Spinal cord (tissue), 9 donors: ENCODE measurements at regions not wholly inside any gene's neighbourhood (a gene's known extent, or its start where the extent isn't known, plus 50 kb on each side); places are given as distances from the start of the nearest gene placed in this dataset.

Experiments used
- DNase-seq, 6 donors: peaks; one replicate each; pipeline versions ENCODE4 v3.0.0 to v3.0.0-alpha.2; 2013 to 2015; ENCODE audit warnings: low spot score in 6 of 6, low read depth in 4 of 6
- H3K27ac ChIP-seq: one replicate; pipeline ENCODE4 v1.5.1; 2013; ENCODE audit warnings: low read depth, low read length, control low read depth
- H3K27me3 ChIP-seq: one replicate; pipeline ENCODE4 v1.6.1; 2013; ENCODE audit warnings: low read length; ENCODE audit not compliant: control insufficient read depth, insufficient read depth
- H3K36me3 ChIP-seq: one replicate; pipeline ENCODE4 v1.6.1; 2013; ENCODE audit warnings: low read length; ENCODE audit not compliant: control insufficient read depth, insufficient read depth
- H3K4me1 ChIP-seq: one replicate; pipeline ENCODE4 v1.6.1; 2013; ENCODE audit warnings: low read length; ENCODE audit not compliant: control insufficient read depth, insufficient read depth
- H3K4me3 ChIP-seq: one replicate; pipeline ENCODE4 v1.5.1; 2013; ENCODE audit warnings: low read depth, low read length, control low read depth
- H3K9me3 ChIP-seq: one replicate; pipeline ENCODE4 v1.6.1; 2013; ENCODE audit warnings: low read length; ENCODE audit not compliant: control insufficient read depth, insufficient read depth
- WGBS: methylation state at CpG from one replicate; pipeline ENCODE4 v1.1.5; 2013; ENCODE audit warnings: missing lambda C conversion rate; ENCODE audit not compliant: insufficient coverage; 5-methylcytosine and 5-hydroxymethylcytosine counted together
- donor health status: healthy.

- Histone ChIP-seq H3K9me3 (peaks cover 19% of the 10 kb centered on the region), H3K27me3 (no peaks in the 10 kb centered on the region), H3K4me1 (no peaks in the 10 kb centered on the region), H3K4me3 (no peak overlapping the region), H3K27ac (no peak overlapping the region), H3K36me3 (no peaks in the 10 kb centered on the region)
- WGBS = 100% methylated on average over 1 of the region's 6 CpGs
- DNase-seq = no peak
Measured at GRCh38 chr13:46486270-46486669, 66.7 kb upstream of the LRCH1 start.

- WGBS = no CpG with 5 or more reads among the region's 3 CpGs
- no peak for DNase-seq
Measured at GRCh38 chr13:46484561-46484960, 68.4 kb upstream of the LRCH1 start.

GRCh38 chr13:46481166-46481565 lies 71.8 kb upstream of the LRCH1 start:
- no peak for DNase-seq
- Histone ChIP-seq H3K27me3 (no peaks in the 10 kb centered on the region), H3K4me1 (no peaks in the 10 kb centered on the region), H3K4me3 (no peak overlapping the region), H3K9me3 (peaks cover 16% of the 10 kb centered on the region), H3K27ac (no peak overlapping the region), H3K36me3 (no peaks in the 10 kb centered on the region)
- 78% methylated on average over 2 of the region's 4 CpGs for WGBS

More at GRCh38 chr13:46484561-46484960, 68.4 kb upstream of the LRCH1 start:
- Histone ChIP-seq H3K4me3 (no peak overlapping the region), H3K9me3 (peaks cover 19% of the 10 kb centered on the region), H3K4me1 (no peaks in the 10 kb centered on the region), H3K36me3 (no peaks in the 10 kb centered on the region), H3K27ac (no peak overlapping the region), H3K27me3 (no peaks in the 10 kb centered on the region)

- DNase-seq = no peak
- Histone ChIP-seq H3K36me3 (no peaks in the 10 kb centered on the region), H3K9me3 (peaks cover 14% of the 10 kb centered on the region), H3K27ac (no peak overlapping the region), H3K4me1 (no peaks in the 10 kb centered on the region), H3K4me3 (no peak overlapping the region), H3K27me3 (no peaks in the 10 kb centered on the region)
- WGBS = 90% methylated on average over 4 of the region's 5 CpGs
Measured at GRCh38 chr13:46480131-46480530, 72.8 kb upstream of the LRCH1 start.

- Histone ChIP-seq H3K36me3 (no peaks in the 10 kb centered on the region), H3K9me3 (peaks cover 12% of the 10 kb centered on the region), H3K27me3 (no peaks in the 10 kb centered on the region), H3K4me3 (no peak overlapping the region), H3K27ac (no peak overlapping the region), H3K4me1 (no peaks in the 10 kb centered on the region)
- WGBS = 94% methylated on average over 1 of the region's 1 CpG
- no peak for DNase-seq
Measured at GRCh38 chr13:46479691-46480090, 73.3 kb upstream of the LRCH1 start.

- no peak overlapping the region for H3K4me3 ChIP-seq
- H3K27me3 ChIP-seq = no peaks in the 10 kb centered on the region
- no peaks in the 10 kb centered on the region for H3K4me1 ChIP-seq
- DNase-seq = no peak
- H3K36me3 ChIP-seq = no peaks in the 10 kb centered on the region
- no peak overlapping the region for H3K27ac ChIP-seq
- peaks cover 9% of the 10 kb centered on the region for H3K9me3 ChIP-seq
- WGBS = 88% methylated on average over 1 of the region's 1 CpG
Measured at GRCh38 chr13:46479283-46479682, 73.7 kb upstream of the LRCH1 start.

- Histone ChIP-seq H3K4me3 (no peak overlapping the region), H3K4me1 (no peaks in the 10 kb centered on the region), H3K9me3 (peaks cover 3% of the 10 kb centered on the region), H3K27me3 (no peaks in the 10 kb centered on the region), H3K36me3 (no peaks in the 10 kb centered on the region), H3K27ac (no peak overlapping the region)
- no CpG with 5 or more reads among the region's 1 CpG for WGBS
- no peak for DNase-seq
Measured at GRCh38 chr13:46478651-46479050, 74.3 kb upstream of the LRCH1 start.

GRCh38 chr13:46476174-46476573 lies 76.8 kb upstream of the LRCH1 start:
- WGBS = 43% methylated on average over 1 of the region's 2 CpGs
- Histone ChIP-seq H3K4me3 (no peak overlapping the region), H3K9me3 (no peaks in the 10 kb centered on the region), H3K27me3 (no peaks in the 10 kb centered on the region), H3K4me1 (no peaks in the 10 kb centered on the region), H3K36me3 (no peaks in the 10 kb centered on the region), H3K27ac (no peak overlapping the region)
- no peak for DNase-seq

- H3K27ac ChIP-seq = no peak overlapping the region
- H3K27me3 ChIP-seq = no peaks in the 10 kb centered on the region
- 22% methylated on average over 5 of the region's 6 CpGs for WGBS
- no peaks in the 10 kb centered on the region for H3K36me3 ChIP-seq
- no peak overlapping the region for H3K4me3 ChIP-seq
- no peaks in the 10 kb centered on the region for H3K4me1 ChIP-seq
- H3K9me3 ChIP-seq = no peaks in the 10 kb centered on the region
- DNase-seq = peak in 2 of 6 donors; percentile 17 to 65
Measured at GRCh38 chr13:46475541-46475991, 77.4 kb upstream of the LRCH1 start.

- H3K27me3 ChIP-seq = no peaks in the 10 kb centered on the region
Measured at GRCh38 chr13:46473806-46474205, 79.2 kb upstream of the LRCH1 start.

More at GRCh38 chr13:46473806-46474205, 79.2 kb upstream of the LRCH1 start:
- H3K9me3 ChIP-seq = no peaks in the 10 kb centered on the region
- 100% methylated on average over 2 of the region's 3 CpGs for WGBS
- DNase-seq = no peak
- no peak overlapping the region for H3K4me3 ChIP-seq
- H3K36me3 ChIP-seq = no peaks in the 10 kb centered on the region
- no peaks in the 10 kb centered on the region for H3K4me1 ChIP-seq
- H3K27ac ChIP-seq = no peak overlapping the region
